GM12874 (cell line): ENCODE measurements at regions not wholly inside any gene's neighbourhood (a gene's known extent, or its start where the extent isn't known, plus 50 kb on each side); places are given as distances from the start of the nearest gene placed in this dataset.

Experiments used
- TF ChIP-seq, protein P1 (sequence below): IDR thresholded peaks from 2 replicates; pipeline ENCODE4 v1.5.1; 2011; ENCODE audit warnings: low read depth, mild to moderate bottlenecking, control low read depth, low read length, moderate library complexity; ENCODE audit not compliant: insufficient read depth

DNA sequence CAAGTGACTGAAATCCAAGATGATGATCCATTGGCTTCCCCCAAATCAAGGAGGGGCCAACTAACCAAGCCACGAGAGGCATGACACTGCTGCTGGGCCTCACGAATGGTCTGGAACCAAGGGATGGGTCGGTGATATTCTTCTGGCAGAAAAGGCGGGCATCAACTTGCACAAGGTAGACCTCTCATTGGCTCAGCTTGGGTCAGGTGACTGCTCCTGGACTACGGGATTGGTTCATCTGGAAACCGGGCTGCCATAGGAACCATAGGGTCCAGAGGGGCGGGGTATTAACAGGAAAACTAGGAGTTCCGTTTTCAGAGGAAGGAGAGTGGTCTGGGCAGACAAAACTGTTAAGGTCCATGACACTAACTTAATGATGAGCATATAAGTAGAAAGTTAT lies 100.9 kb downstream of the TFAP2C start:
- TF ChIP-seq, protein P1, sequence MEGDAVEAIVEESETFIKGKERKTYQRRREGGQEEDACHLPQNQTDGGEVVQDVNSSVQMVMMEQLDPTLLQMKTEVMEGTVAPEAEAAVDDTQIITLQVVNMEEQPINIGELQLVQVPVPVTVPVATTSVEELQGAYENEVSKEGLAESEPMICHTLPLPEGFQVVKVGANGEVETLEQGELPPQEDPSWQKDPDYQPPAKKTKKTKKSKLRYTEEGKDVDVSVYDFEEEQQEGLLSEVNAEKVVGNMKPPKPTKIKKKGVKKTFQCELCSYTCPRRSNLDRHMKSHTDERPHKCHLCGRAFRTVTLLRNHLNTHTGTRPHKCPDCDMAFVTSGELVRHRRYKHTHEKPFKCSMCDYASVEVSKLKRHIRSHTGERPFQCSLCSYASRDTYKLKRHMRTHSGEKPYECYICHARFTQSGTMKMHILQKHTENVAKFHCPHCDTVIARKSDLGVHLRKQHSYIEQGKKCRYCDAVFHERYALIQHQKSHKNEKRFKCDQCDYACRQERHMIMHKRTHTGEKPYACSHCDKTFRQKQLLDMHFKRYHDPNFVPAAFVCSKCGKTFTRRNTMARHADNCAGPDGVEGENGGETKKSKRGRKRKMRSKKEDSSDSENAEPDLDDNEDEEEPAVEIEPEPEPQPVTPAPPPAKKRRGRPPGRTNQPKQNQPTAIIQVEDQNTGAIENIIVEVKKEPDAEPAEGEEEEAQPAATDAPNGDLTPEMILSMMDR = no peak

DNA sequence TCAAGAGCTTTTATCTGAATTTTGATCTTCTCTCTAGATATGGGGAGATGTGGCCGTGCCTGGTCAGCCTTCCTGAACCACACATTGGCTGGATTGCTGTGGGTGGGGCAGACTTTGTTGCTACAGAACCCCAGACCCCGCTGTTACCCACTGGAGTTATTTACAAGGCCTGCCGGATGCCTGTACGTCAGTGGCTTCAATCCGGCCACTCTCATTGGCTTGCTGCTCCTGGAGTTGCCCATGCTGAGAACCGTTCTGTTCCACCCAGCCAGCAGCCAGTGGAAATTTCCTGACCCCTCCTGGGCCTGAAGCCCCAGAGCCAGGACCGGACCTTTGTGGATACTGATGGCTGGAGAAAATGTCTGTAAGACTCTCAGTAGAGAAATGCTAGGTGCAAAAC lies 101.9 kb downstream of the TFAP2C start:
- TF ChIP-seq, protein P1 = no peak

DNA sequence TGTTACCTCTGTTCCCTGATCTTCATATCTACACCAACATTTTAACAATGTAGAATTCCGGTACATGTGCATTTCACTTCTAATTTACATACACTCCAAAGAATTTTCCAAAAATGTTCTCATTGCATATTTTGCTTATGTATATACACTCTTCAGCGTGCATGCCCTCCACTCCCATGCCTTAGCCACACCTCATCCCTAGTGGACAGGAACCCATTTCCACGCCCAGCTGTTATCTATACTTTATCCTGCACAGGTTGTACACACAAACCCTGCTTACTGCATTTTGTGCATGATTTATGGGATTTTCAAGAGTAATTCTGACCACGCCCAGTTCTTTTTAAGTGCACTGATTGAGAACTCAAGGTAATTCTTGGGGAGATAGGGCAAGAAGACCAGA lies 102.4 kb downstream of the TFAP2C start:
- TF ChIP-seq, protein P1 = no peak

DNA sequence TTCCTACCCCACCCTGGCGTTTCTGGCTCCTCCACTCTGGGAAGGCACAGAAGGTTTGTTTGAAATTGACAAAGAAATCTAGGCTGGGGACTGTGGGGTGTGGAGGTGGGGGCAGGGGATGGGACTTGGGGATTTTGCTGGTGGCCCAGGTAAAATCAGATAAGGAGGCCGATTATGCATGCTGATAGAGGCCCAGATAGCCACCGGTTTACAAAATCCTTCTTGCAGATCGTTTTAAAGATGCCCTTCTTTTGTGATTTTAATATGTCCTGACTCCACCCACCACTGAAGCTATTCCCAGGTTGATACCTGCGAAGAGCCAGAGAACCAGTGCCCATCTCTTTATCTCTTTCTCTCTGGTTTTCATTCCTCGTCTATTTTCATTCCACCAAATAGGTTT lies 104.9 kb downstream of the TFAP2C start:
- TF ChIP-seq, protein P1 = no peak

DNA sequence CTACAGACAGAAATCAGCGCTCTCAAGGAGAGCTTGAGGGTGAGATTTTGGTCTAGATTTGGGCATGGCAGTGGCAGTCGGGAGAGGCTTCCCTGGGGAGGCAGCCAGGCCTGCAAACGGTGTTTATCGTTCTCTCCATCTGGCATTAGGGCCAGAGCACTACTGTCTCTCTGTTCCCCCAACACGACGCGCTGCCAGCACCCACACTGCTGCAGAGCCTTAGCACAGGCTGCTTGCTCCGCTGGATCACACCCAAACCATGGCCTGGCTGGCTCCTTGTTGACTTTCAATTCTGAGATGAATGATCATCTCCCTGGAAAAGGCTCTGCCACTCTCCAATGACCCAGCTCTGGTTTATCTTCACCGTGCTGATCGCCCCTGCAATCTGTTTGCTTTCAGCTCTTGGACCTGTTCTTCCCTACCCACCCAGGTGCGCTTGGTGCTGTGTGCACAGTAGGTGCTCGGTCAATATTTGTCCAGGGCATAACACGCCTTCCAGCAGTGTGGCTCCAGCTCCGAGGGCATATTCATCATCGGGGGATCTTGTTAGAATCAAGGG lies 106.1 kb downstream of the TFAP2C start:
- TF ChIP-seq, protein P1 = no peak

DNA sequence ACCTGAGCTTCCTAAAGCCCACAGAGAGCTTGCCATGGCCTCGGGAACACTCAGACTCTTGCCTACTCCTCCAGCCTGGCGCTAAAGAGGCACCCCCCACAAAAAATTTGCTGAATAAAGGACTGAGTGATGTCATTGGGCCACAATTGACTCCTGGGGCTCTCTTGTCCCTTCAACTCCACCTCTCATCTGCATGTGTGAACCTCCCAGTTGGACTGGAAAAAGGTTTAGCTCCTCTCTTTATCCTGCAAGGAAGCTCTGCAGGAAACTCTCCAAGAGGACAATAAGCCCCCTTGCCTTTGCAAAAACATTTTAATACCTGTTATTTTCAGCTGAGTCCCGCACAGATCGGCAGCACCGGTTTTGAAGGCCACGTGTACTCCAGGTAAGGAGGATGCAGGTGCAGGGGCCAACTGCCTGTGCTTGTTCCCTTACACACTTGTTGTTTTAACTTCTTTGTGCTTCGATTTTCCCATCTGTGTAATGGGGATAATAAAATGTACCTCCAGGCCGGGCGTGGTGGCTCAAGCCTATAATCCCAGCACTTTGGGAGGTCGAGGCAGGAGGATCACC lies 107.3 kb downstream of the TFAP2C start:
- TF ChIP-seq, protein P1 = no peak

DNA sequence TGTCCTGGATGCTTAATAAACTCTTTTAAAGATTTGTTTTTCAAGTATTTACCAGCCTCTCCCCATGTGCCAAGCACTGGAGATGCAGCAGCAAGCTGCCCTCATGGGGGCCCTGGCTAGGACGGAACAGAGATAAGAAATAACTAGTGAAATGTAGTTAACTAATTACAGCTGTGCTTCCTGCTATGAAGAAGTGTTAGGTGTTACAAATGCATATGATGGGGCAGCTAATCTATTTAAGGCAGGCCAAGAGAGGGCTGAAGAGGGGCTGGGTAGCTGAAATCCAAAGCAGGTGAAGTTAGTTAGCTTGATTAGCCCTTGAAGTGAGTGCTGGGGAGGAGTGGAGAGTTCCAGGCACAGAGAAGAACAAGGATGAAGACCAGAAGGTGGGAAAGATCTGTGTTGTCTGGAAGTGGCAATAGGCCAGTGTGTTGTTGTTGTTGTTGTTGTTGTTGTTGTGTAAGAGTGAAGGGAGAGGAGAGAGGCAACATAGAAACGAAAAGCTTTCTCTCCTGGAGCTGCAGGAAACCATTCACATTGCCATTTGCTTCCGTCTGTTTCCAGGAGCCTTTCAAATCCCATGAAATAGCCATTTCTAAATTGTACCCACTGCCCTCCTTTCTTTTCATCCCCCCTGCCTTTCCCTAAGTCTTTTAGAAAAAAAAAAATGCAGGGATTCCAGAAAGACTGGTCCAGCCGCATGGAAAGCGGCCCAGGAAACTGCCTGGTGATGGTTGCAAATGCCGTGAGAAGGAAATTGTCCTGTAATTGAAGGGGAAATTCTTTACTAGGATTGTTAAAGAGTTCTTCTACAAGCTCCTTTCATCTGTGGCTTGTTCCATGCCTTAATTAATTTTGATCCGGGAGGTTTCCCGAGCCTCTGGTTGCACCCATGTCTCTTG lies 119.6 kb downstream of the TFAP2C start:
- TF ChIP-seq, protein P1 = no peak
